ENCODE measurements at regions not wholly inside any gene's neighbourhood (a gene's known extent, or its start where the extent isn't known, plus 50 kb on each side); places are given as distances from the start of the nearest gene placed in this dataset.

GRCh38 chr22:25403284-25403810, 161.1 kb upstream of the GRK3 start (continued):
- no peak for TF ChIP-seq USF2 (IDR thresholded peaks at IDR 0.05; ENCODE audit: low read length)
- TF ChIP-seq MAFK (IDR thresholded peaks at IDR 0.05; ENCODE audit: low read depth, low read length), result no peak
- TF ChIP-seq RNF2 (IDR thresholded peaks at IDR 0.05; ENCODE audit: borderline replicate concordance, low read depth, low read length, missing control alignments, poor library complexity, severe bottlenecking), result no peak
- no peak for TF ChIP-seq TBP (IDR thresholded peaks at IDR 0.05; ENCODE audit: low read depth, low read length)
- TF ChIP-seq E2F6 (IDR thresholded peaks at IDR 0.05), result no peak

Data from H1 (cell line).